Neural cell (in vitro differentiated cells): ENCODE measurements at regions not wholly inside any gene's neighbourhood (a gene's known extent, or its start where the extent isn't known, plus 50 kb on each side); places are given as distances from the start of the nearest gene placed in this dataset.
"Not testable (repeated sequence)": the region's sequence is repeated elsewhere in the genome, so short reads cannot be mapped to it uniquely, and the experiment has no call there.

Experiments
- H2AFZ ChIP-seq: fragments of 200-600, 300-800 bp; sonication (generic), shearing (Covaris generic); 2 replicates; pipeline ENCODE4 v1.6.0; 2014; ENCODE audit warnings: low read depth, mild to moderate bottlenecking, antibody characterized with exemption, low read length, moderate library complexity
- H3F3A ChIP-seq: fragments of 200-600 bp; shearing (Covaris generic); 2 replicates; pipeline ENCODE4 v1.6.1; 2016; ENCODE audit warnings: mild to moderate bottlenecking, moderate library complexity, mixed read lengths, antibody characterized with exemption, low read length; ENCODE audit not compliant: insufficient read depth, poor library complexity, severe bottlenecking
- H3K27ac ChIP-seq: fragments of 200-600, 300-800 bp; sonication (generic), shearing (Covaris generic); 2 replicates; pipeline ENCODE4 v1.5.1; 2014; ENCODE audit warnings: mild to moderate bottlenecking, low read length, moderate library complexity
- H3K27me3 ChIP-seq: fragments of 300-800, 200-600 bp; sonication (generic), shearing (Covaris generic); 2 replicates; pipeline ENCODE4 v1.6.0; 2014; ENCODE audit warnings: mild to moderate bottlenecking, low read depth, low read length, moderate library complexity; ENCODE audit not compliant: insufficient read depth
- H3K36me3 ChIP-seq: fragments of 300-800, 200-600 bp; sonication (generic), shearing (Covaris generic); 2 replicates; pipeline ENCODE4 v1.5.1; 2014; ENCODE audit warnings: mild to moderate bottlenecking, antibody characterized with exemption, low read length, moderate library complexity; ENCODE audit not compliant: insufficient read depth
- H3K4me2 ChIP-seq: fragments of 300-800, 200-600 bp; sonication (generic), shearing (Covaris generic); 2 replicates; pipeline ENCODE4 v1.6.0; 2014; ENCODE audit warnings: mild to moderate bottlenecking, low read length
- H3K4me3 ChIP-seq: fragments of 300-800, 200-600 bp; sonication (generic), shearing (Covaris generic); 2 replicates; pipeline ENCODE4 v1.5.1; 2014; ENCODE audit warnings: mild to moderate bottlenecking, low read length, moderate library complexity
- H3K79me2 ChIP-seq: fragments of 200-600 bp; shearing (Covaris generic); replicated peaks from 2 replicates; pipeline ENCODE4 v1.6.0; 2014; ENCODE audit warnings: mild to moderate bottlenecking, low read length, moderate library complexity; ENCODE audit not compliant: insufficient read depth
- H3K9ac ChIP-seq: fragments of 300-800, 200-600 bp; sonication (generic), shearing (Covaris generic); 2 replicates; pipeline ENCODE4 v1.6.1; 2016; ENCODE audit warnings: mild to moderate bottlenecking, low read length, mixed read lengths
- H3K9me2 ChIP-seq: fragments of 200-600 bp; shearing (Covaris generic); 2 replicates; pipeline ENCODE4 v1.6.1; 2016; ENCODE audit warnings: mild to moderate bottlenecking, low read length, mixed read lengths; ENCODE audit not compliant: insufficient read depth
- H3K9me3 ChIP-seq: fragments of 200-600, 300-800 bp; sonication (generic), shearing (Covaris generic); 2 replicates; pipeline ENCODE4 v1.6.1; 2016; ENCODE audit warnings: mild to moderate bottlenecking, mixed run types, low read length, moderate library complexity, mixed read lengths
- H4K20me1 ChIP-seq: fragments of 200-600 bp; shearing (Covaris generic); 2 replicates; pipeline ENCODE4 v1.6.1; 2016; ENCODE audit warnings: mild to moderate bottlenecking, mixed run types; ENCODE audit not compliant: insufficient read depth

DNA sequence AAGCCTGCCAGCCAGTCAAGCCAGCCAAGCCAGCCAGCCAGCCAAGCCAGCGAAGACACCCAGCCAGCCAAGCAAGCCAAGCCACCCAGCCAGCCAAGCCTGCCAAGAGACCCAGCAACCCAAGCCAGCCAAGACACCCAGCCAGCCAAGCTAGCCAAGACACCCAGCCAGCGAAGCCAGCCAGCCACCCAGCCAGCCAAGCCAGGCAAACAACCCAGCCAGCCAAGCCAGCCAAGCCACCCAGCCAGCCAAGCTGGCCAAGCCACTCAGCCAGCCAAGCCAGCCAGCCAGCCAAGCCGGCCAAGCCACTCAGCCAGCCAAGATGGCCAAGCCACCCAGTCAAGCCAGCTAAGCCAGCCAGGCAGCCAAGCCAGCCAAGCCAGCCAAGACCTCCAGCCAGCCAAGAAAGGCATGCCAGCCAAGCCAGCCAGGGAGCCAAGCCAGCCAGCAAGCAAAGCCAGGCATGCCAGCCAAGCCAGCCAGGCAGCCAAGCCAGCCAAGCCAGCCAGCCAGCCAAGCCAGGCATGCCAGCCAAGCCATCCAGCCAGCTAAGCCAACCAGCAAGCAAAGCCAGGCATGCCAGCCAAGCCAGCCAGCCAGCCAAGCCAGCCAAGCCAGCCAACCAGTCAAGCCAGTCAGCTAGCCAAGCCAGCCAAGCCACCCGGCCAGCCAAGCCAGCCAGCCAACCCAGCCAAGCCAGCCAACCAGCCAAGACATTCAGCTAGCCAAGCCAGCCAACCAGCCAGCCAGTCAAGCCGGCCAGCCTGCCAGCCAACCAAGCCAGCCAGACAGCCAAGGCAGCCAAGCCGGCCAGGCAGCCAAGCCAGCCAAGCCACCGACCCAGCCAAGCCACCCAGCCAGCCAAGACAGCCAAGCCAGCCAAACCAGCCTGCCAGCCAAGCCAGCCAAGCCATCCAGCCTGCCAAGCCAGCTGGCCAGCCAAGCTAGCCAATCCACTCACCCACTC, 323.8 kb upstream of the PLGLB2 start:
- not testable (repeated sequence) for H3K9ac ChIP-seq, H3K27me3 ChIP-seq, H2AFZ ChIP-seq, H3F3A ChIP-seq, H3K4me2 ChIP-seq, H4K20me1 ChIP-seq, H3K9me3 ChIP-seq, H3K9me2 ChIP-seq, H3K27ac ChIP-seq, H3K4me3 ChIP-seq, H3K79me2 ChIP-seq, H3K36me3 ChIP-seq

DNA sequence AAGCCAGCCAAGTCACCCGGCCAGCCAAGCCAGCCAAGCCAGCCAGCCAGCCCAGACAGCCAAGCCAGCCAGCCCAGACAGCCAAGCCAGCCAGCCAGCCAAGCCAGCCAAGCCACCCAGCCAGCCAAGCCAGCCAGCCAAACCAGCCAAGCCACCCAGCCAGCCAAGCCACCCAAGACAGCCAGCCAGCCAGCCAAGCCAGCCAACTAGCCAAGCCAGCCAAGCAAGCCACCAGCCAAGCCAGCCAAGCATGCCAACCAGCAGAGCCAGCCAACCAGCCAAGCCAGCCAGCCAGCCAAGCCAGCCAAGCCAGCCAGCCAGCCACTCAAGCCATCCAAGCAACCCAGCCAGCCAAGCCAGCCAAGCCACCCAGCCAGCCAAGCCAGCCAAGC, 323.1 kb upstream of the PLGLB2 start:
- not testable (repeated sequence) for H3K9ac ChIP-seq, H3K27me3 ChIP-seq, H3K27ac ChIP-seq, H3K4me3 ChIP-seq, H3K9me2 ChIP-seq, H3K36me3 ChIP-seq, H3K4me2 ChIP-seq, H2AFZ ChIP-seq, H3K79me2 ChIP-seq, H3K9me3 ChIP-seq, H3F3A ChIP-seq, H4K20me1 ChIP-seq

DNA sequence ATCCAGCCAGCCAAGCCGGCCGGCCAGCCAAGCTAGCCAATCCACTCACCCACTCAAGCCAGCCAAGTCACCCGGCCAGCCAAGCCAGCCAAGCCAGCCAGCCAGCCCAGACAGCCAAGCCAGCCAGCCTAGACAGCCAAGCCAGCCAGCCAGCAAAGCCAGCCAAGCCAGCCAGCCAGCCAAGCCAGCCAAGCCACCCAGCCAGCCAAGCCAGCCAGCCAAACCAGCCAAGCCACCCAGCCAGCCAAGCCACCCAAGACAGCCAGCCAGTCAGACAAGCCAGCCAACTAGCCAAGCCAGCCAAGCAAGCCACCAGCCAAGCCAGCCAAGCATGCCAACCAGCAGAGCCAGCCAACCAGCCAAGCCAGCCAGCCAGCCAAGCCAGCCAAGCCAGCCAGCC, 322.7 kb upstream of the PLGLB2 start:
- H3F3A ChIP-seq, H3K27me3 ChIP-seq, H3K79me2 ChIP-seq, H3K27ac ChIP-seq, H3K4me2 ChIP-seq, H3K4me3 ChIP-seq, H3K9me3 ChIP-seq, H3K9ac ChIP-seq, H4K20me1 ChIP-seq, H3K9me2 ChIP-seq, H2AFZ ChIP-seq, H3K36me3 ChIP-seq: not testable (repeated sequence)

DNA sequence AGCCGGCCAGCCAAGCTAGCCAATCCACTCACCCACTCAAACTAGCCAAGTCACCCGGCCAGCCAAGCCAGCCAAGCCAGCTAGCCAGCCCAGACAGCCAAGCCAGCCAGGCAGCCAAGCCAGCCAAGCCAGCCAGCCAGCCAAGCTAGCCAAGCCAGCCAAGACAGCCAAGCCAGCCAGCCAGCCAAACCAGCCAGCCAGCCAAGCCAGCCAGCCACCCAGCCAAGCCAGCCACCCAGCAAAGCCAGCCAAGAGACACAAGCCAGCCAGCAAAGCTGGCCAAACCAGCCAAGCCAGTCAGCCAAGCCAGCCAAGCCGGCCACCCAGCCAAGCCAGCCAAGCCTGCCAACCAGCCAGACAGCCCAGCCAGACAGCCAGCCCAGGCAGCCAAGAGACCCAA, 322.2 kb upstream of the PLGLB2 start:
- not testable (repeated sequence) for H3K9me2 ChIP-seq, H3K79me2 ChIP-seq, H2AFZ ChIP-seq, H3K4me2 ChIP-seq, H3K9me3 ChIP-seq, H3K27ac ChIP-seq, H3K36me3 ChIP-seq, H3F3A ChIP-seq, H3K4me3 ChIP-seq, H3K9ac ChIP-seq, H4K20me1 ChIP-seq, H3K27me3 ChIP-seq

DNA sequence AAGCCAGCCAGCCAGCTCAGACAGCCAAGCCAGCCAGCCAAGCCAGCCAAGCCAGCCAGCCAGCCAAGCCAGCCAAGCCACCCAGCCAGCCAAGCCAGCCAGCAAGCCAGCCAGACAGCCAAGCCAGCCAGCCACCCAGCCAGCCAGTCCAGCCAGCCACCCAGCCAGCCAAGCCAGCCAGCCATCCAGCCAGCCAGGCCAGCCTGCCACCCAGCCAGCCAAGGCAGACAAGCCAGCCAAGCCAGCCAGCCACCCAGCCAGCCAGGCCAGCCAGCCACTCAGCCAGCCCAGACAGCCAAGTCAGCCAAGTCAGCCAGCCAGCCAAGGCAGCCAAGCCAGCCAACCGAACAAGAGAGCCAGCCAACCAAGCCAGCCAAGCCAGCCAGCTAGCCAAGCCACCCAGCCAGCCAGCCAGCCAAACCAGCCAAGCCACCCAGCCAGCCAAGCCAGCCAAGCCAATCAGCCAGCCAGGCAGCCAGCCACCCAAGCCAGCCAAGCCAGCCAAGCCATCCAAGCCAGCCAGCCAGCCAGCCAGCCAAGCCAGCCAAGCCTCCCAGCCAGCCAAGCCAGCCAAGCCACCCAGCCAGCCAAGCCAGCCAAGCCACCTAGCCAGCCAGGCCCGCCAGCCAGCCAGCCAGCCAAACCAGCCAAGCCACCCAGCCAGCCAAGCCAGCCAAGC, 319.3 kb upstream of the PLGLB2 start:
- H3K4me3 ChIP-seq, H3K4me2 ChIP-seq, H3K27me3 ChIP-seq, H3K27ac ChIP-seq, H3K9ac ChIP-seq, H3K9me3 ChIP-seq, H4K20me1 ChIP-seq, H3F3A ChIP-seq, H3K79me2 ChIP-seq, H3K36me3 ChIP-seq, H3K9me2 ChIP-seq, H2AFZ ChIP-seq: not testable (repeated sequence)

DNA sequence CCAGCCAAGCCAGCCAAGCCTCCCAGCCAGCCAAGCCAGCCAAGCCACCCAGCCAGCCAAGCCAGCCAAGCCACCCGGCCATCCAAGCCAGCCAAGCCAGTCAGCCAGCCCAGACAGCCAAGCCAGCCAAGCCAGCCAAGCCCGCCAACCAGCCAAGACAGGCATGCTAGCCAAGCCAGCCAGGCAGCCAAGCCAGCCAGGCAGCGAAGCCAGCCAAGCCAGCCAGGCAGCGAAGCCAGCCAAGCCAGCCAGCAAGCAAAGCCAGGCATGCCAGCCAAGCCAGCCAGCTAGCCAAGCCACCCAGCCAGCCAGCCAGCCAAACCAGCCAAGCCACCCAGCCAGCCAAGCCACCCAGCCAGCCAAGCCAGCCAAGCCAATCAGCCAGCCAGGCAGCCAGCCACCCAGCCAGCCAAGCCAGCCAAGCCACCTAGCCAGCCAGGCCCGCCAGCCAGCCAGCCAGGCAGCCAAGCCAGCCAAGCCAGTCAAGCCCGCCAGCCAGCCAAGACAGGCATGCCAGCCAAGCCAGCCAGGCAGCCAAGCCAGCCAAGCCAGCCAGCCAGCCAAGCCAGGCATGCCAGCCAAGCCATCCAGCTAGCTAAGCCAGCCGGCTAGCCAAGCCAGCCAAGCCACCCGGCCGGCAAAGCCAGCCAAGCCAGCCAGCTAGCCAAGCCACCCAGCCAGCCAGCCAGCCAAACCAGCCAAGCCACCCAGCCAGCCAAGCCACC, 318.5 kb upstream of the PLGLB2 start:
- H3K27ac ChIP-seq, H2AFZ ChIP-seq, H3K9me3 ChIP-seq, H3K9ac ChIP-seq, H3K79me2 ChIP-seq, H3F3A ChIP-seq, H3K4me2 ChIP-seq, H3K27me3 ChIP-seq, H3K9me2 ChIP-seq, H3K4me3 ChIP-seq, H3K36me3 ChIP-seq, H4K20me1 ChIP-seq: not testable (repeated sequence)

DNA sequence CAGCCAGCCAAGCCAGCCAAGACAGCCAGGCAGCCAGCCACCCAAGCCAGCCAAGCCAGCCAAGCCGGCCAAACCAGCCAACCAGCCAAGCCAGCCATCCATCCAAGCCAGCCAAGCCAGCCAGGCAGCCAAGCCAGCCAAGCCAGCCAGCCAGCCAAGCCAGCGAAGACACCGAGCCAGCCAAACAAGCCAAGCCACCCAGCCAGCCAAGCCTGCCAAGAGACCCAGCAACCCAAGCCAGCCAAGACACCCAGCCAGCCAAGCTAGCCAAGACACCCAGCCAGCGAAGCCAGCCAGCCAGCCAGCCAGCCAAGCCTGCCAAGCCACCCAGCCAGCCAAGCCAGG, 318.0 kb upstream of the PLGLB2 start:
- not testable (repeated sequence) for H3K4me2 ChIP-seq, H3K9ac ChIP-seq, H3K27me3 ChIP-seq, H3K27ac ChIP-seq, H3K79me2 ChIP-seq, H3K36me3 ChIP-seq, H3F3A ChIP-seq, H3K4me3 ChIP-seq, H3K9me2 ChIP-seq, H2AFZ ChIP-seq, H4K20me1 ChIP-seq, H3K9me3 ChIP-seq
